ENCODE measurements at regions not wholly inside any gene's neighbourhood (a gene's known extent, or its start where the extent isn't known, plus 50 kb on each side); places are given as distances from the start of the nearest gene placed in this dataset.

DNA sequence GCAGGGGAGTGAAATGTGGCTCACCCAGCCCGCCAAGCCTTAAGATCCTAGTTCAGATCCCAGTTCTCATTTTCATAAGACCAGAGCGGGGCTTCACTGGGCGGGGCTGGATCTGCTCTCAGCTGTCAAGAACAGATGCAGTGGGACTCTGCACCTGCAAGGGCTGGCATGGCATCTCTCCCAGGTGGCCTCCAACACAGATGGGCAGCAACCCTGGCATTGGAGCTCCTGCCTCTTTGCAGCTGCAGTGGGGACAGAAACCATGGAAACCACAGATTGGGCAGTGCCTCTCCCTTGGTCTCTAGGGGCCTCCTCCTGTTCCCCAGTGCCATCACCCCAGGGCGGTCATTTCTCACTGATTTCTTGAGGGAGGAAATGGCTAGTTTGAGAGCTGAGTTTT is 267.7 kb downstream of the PRDM2 start:
- intact Hi-C loops (cut with DNase I, micrococcal nuclease) = loop anchor here in 1 of 2 donors (5.0 kb wide), 1 partner anchor 1080 kb away; no protein-coding TSS in a partner anchor
- Histone ChIP-seq H3K9me3 (peaks cover 11% of the 10 kb centered on the region), H3K36me3 (ENCODE audit: low read depth) (no peaks in the 10 kb centered on the region), H3K4me3 (no peak overlapping the region), H3K4me1 (ENCODE audit: low read depth) (no peaks in the 10 kb centered on the region)
- TF ChIP-seq, protein P1, sequence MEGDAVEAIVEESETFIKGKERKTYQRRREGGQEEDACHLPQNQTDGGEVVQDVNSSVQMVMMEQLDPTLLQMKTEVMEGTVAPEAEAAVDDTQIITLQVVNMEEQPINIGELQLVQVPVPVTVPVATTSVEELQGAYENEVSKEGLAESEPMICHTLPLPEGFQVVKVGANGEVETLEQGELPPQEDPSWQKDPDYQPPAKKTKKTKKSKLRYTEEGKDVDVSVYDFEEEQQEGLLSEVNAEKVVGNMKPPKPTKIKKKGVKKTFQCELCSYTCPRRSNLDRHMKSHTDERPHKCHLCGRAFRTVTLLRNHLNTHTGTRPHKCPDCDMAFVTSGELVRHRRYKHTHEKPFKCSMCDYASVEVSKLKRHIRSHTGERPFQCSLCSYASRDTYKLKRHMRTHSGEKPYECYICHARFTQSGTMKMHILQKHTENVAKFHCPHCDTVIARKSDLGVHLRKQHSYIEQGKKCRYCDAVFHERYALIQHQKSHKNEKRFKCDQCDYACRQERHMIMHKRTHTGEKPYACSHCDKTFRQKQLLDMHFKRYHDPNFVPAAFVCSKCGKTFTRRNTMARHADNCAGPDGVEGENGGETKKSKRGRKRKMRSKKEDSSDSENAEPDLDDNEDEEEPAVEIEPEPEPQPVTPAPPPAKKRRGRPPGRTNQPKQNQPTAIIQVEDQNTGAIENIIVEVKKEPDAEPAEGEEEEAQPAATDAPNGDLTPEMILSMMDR (IDR thresholded peaks at IDR 0.05) = no peak
- ATAC-seq = no peak
- no peak for DNase-seq

DNA sequence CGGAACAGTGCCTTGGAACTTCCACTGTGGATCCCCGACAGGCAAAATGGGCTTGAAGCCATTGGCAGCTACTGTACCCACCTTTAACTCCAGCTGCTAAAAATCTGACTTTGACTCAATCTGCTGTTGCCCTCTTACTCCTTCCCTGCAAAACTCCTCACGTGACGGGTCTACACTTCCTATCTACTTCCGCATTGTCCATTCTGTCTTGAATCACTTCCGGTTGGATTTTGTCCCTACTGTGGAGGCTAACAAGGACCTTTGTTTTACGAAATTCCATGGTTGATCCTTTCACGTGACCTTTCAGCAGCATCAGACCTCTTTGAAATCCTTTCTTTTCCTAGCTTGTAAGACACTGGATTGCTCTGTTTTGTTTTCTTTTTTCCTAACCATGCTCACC is 268.4 kb downstream of the PRDM2 start:
- Histone ChIP-seq H3K4me3 (no peak overlapping the region), H3K9me3 (peaks cover 11% of the 10 kb centered on the region), H3K4me1 (ENCODE audit: low read depth) (no peaks in the 10 kb centered on the region), H3K36me3 (ENCODE audit: low read depth) (no peaks in the 10 kb centered on the region)
- no peak for DNase-seq
- ATAC-seq = no peak
- TF ChIP-seq, protein P1 (IDR thresholded peaks at IDR 0.05) = no peak
- intact Hi-C loops (cut with DNase I, micrococcal nuclease) = loop anchor here in 1 of 2 donors (5.0 kb wide), 1 partner anchor 1079 kb away; no protein-coding TSS in a partner anchor

DNA sequence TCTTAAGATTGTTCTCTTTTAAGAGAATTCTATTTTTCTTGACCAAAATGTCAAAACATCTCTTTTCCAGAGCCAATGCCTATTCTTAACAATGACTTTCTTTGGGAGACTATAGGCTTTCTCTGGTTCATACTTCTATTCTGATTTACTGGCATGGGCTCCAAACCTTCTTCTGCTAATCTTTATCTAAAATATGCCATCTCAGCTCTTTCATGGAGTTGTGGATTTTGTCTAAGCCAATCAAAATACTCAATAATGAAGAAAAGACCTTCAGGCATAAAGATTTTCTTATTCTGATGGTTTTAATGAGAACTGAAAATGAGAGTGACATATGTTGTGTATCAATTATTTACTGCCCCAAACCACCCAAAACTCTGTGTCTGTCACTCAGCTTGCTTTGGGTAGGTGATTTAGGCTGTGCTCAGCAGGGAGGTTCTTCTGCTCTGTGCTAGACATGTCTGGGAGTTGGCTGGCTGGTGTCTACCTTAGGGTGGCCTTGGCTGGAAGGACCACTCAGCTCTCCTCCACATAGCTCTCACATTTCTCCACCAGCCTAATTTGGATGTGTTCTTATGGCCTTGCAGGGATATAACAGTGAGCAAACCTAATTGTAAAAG is 270.8 kb downstream of the PRDM2 start:
- ATAC-seq = no peak
- Histone ChIP-seq H3K4me3 (no peak overlapping the region), H3K9me3 (peaks cover 11% of the 10 kb centered on the region), H3K36me3 (ENCODE audit: low read depth) (no peaks in the 10 kb centered on the region), H3K4me1 (ENCODE audit: low read depth) (no peaks in the 10 kb centered on the region)
- intact Hi-C loops (cut with DNase I, micrococcal nuclease) = no loop called here
- TF ChIP-seq, protein P1 (IDR thresholded peaks at IDR 0.05) = no peak
- DNase-seq = no peak

DNA sequence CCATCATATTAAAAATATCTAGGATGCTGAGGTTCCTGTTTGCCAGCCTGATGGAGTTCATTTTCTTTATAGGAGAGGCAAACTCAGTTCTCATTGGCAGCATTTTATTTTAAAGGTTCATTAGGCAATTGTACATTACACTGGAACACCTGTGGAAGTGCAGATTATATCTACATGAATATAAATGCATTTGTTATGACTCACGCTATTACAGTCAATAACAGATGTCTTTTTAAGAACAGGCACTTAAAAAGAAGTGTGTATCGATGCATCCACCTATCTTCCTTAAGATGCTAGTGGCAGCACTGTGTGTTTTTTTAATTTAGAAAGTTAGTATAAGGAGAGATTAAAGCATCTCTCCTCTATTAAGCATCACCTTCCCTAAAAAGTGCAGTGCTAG is 276.5 kb downstream of the PRDM2 start:
- intact Hi-C loops (cut with DNase I, micrococcal nuclease) = no loop called here

DNA sequence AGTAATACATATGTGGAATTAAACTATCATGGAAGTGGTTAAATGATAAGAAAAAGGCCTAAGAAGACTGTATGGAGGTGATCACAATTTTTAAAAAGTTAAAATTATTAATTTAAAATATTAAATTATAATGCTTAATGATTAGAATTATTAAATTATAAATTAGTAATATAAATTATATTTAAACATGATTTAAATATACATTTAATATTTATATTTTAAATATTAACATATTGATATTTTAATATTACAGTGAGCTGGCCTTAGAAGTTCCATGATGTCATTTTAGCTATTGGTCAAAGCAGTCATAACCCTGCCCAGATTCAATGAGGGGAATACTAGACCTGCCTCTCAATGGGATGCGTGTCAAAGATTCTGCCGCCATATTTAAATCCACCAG is 281.2 kb downstream of the PRDM2 start:
- DNase-seq = no peak
- intact Hi-C loops (cut with DNase I, micrococcal nuclease) = no loop called here
- no peaks in the 10 kb centered on the region for H3K36me3 ChIP-seq (ENCODE audit: low read depth)
- ATAC-seq = no peak
- no peaks in the 10 kb centered on the region for H3K9me3 ChIP-seq
- no peaks in the 10 kb centered on the region for H3K4me1 ChIP-seq (ENCODE audit: low read depth)
- TF ChIP-seq, protein P1 (IDR thresholded peaks at IDR 0.05) = no peak
- no peak overlapping the region for H3K4me3 ChIP-seq

More for the DNA sequence above, 276.5 kb downstream of the PRDM2 start:
- Histone ChIP-seq H3K36me3 (ENCODE audit: low read depth) (no peaks in the 10 kb centered on the region), H3K4me3 (no peak overlapping the region), H3K9me3 (no peaks in the 10 kb centered on the region), H3K4me1 (ENCODE audit: low read depth) (no peaks in the 10 kb centered on the region)
- no peak for DNase-seq
- TF ChIP-seq, protein P1 (IDR thresholded peaks at IDR 0.05) = no peak
- ATAC-seq = no peak

DNA sequence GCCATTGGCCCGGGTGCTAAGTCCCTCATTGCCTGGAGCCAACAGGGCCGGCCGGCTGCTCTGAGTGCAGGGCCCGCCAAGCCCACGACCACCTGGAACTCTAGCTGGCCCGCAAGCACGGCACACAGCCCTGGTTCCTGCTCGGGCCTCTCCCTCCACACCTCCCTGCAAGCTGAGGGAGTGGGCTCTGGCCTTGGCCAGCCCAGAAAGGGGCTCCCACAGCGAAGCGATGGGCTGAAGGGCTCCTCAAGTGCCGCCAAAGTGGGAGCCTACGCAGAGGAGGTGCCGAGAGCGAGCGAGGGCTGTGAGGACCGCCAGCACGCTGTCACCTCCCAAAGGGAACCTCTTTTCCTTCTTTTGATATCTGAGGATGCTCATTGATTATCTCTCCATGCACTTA is 283.4 kb downstream of the PRDM2 start:
- Histone ChIP-seq H3K4me1 (ENCODE audit: low read depth) (no peaks in the 10 kb centered on the region), H3K4me3 (no peak overlapping the region), H3K36me3 (ENCODE audit: low read depth) (no peaks in the 10 kb centered on the region), H3K9me3 (no peaks in the 10 kb centered on the region)
- intact Hi-C loops (cut with DNase I, micrococcal nuclease) = no loop called here
- no peak for ATAC-seq
- DNase-seq = no peak
- TF ChIP-seq, protein P1 (IDR thresholded peaks at IDR 0.05) = no peak

All from mucosa of descending colon (tissue), 3 donors.